ENCODE measurements at regions not wholly inside any gene's neighbourhood (a gene's known extent, or its start where the extent isn't known, plus 50 kb on each side); places are given as distances from the start of the nearest gene placed in this dataset.

DNA sequence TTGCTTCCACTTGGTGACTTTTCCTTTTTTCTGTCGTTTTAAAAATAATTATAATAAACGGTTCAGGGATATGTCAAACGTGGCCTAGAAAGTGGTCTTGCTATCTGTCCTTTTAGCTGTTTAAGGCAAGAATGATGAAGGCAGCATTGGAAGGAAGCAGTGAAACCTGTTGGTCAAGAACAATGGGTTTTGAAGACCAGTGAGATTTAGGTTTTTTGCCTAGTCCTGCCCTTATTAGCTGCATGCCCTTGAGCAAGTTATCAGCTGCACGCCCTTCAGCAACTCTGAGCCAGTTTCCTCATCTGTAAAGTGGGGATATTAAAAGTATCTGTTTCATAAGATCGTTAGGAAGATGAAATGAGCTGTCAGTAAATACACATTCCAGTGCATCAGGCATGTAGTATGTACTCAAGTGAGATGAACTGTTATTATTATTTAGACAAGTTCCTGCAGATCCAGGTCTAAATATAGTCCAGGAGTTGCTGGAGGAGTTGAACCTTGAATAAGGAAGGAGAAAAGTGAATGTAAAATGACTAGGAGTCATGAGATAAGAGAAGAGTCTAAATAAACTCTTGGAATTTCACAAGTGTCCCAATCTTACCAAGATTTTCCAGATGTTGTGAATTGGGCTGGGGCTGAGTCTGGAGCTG lies 90.8 kb upstream of the HSD17B12 start:
- intact Hi-C loops (cut with DNase I), result no loop called here
- H3K4me1 ChIP-seq (ENCODE audit: control insufficient read depth in 1 of 2, insufficient read depth in 2 of 2, low read length in 2 of 2), result no peaks in the 10 kb centered on the region
- H3K27me3 ChIP-seq (ENCODE audit: control insufficient read depth in 1 of 2, insufficient read depth in 2 of 2, low read length in 1 of 2), result no peaks in the 10 kb centered on the region
- no peak overlapping the region for H3K27ac ChIP-seq (ENCODE audit: low read depth in 1 of 2, low read length in 2 of 2)
- WGBS, 2 donors, result 68 to 73% methylated on average over 5 of the region's 5 CpGs
- H3K36me3 ChIP-seq (ENCODE audit: control insufficient read depth in 1 of 2, insufficient read depth in 2 of 2, low read length in 1 of 2), result no peaks in the 10 kb centered on the region
- DNase-seq (no peak), ATAC-seq (ENCODE audit: low FRiP score) (no peak)
- no peak overlapping the region for H3K4me3 ChIP-seq (ENCODE audit: low read length in 2 of 2)
- peaks cover 1% of the 10 kb centered on the region for H3K9me3 ChIP-seq (ENCODE audit: control insufficient read depth, low read length)

DNA sequence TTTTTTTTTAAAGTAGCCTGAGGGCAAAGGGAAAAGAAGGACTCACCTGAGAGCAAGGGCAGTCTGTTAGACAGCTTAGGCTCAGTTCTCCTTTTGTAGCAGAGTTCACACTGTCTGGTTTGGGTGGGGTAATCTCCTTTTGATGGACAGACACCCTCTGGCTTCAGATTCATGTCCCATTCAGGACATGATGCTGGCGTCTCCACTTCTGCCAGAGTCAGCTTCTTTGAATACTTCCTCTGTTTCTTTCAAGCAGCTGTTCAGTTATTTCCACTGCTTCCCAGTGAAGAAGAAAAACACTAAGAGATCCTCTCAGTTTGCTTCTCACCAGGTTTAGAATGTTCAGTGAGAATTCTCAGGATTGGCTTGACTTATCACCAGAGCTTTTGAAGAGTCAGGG lies 79.0 kb upstream of the HSD17B12 start:
- intact Hi-C loops (cut with DNase I), result no loop called here
- ATAC-seq (ENCODE audit: low FRiP score), result no peak
- no peak overlapping the region for H3K4me3 ChIP-seq (ENCODE audit: low read length in 2 of 2)
- no peaks in the 10 kb centered on the region for H3K4me1 ChIP-seq (ENCODE audit: control insufficient read depth in 1 of 2, insufficient read depth in 2 of 2, low read length in 2 of 2)
- no peak overlapping the region for H3K27ac ChIP-seq (ENCODE audit: low read depth in 1 of 2, low read length in 2 of 2)
- H3K36me3 ChIP-seq (ENCODE audit: control insufficient read depth in 1 of 2, insufficient read depth in 2 of 2, low read length in 1 of 2), result no peaks in the 10 kb centered on the region
- peaks cover 2% of the 10 kb centered on the region for H3K9me3 ChIP-seq (ENCODE audit: control insufficient read depth, low read length)
- 26 to 36% methylated on average over 1 of the region's 1 CpG for WGBS, 2 donors
- H3K27me3 ChIP-seq (ENCODE audit: control insufficient read depth in 1 of 2, insufficient read depth in 2 of 2, low read length in 1 of 2), result peaks cover 0 to 3% of the 10 kb centered on the region in 2 donors
- DNase-seq, result no peak

DNA sequence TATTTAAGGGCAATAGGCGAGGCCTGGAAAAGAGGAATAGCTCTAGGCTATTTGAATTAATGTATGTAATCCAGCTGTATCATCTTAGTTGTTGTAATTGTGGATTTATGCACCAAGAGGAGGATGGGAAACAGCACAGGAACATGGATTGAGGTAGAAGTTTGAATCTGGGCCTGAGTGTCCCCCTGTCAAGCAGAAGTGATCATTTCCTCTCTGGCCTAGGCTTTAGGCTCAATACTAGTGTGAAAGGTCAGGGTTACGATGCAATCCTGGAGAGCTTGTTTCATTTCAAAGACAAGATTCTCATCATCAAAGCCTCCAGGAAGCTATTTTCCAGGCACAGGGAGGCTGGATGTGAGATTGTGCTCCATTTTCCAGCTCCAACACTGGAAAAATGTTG lies 77.9 kb upstream of the HSD17B12 start:
- intact Hi-C loops (cut with DNase I), result no loop called here
- H3K36me3 ChIP-seq (ENCODE audit: control insufficient read depth in 1 of 2, insufficient read depth in 2 of 2, low read length in 1 of 2), result no peaks in the 10 kb centered on the region
- 82 to 87% methylated on average over 2 of the region's 2 CpGs for WGBS, 2 donors
- DNase-seq, result no peak
- peaks cover 2% of the 10 kb centered on the region for H3K9me3 ChIP-seq (ENCODE audit: control insufficient read depth, low read length)
- no peak overlapping the region for H3K4me3 ChIP-seq (ENCODE audit: low read length in 2 of 2)
- no peak overlapping the region for H3K27ac ChIP-seq (ENCODE audit: low read depth in 1 of 2, low read length in 2 of 2)
- H3K27me3 ChIP-seq (ENCODE audit: control insufficient read depth in 1 of 2, insufficient read depth in 2 of 2, low read length in 1 of 2), result peaks cover 0 to 3% of the 10 kb centered on the region in 2 donors
- no peaks in the 10 kb centered on the region for H3K4me1 ChIP-seq (ENCODE audit: control insufficient read depth in 1 of 2, insufficient read depth in 2 of 2, low read length in 2 of 2)
- no peak for ATAC-seq (ENCODE audit: low FRiP score)

DNA sequence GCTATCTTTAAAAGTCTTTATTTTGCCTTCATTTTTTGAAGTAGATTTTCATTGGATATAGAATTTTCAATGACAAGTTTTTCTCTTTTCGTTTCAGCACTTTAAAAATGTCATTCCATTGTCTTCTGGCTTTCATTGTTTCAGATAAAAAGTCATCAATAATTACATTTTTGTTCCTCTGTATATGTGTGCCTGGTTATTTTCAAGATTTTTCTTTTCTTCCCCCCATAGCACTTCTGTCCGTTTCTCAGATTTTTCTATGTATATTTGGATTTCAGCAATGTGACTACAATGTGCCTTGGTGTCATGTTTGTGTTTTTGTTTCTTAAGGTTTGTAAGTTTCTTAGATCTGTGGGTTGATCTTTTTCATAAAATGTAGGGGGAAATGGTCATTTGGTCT lies 66.3 kb upstream of the HSD17B12 start:
- 76 to 82% methylated on average over 2 of the region's 2 CpGs for WGBS, 2 donors

DNA sequence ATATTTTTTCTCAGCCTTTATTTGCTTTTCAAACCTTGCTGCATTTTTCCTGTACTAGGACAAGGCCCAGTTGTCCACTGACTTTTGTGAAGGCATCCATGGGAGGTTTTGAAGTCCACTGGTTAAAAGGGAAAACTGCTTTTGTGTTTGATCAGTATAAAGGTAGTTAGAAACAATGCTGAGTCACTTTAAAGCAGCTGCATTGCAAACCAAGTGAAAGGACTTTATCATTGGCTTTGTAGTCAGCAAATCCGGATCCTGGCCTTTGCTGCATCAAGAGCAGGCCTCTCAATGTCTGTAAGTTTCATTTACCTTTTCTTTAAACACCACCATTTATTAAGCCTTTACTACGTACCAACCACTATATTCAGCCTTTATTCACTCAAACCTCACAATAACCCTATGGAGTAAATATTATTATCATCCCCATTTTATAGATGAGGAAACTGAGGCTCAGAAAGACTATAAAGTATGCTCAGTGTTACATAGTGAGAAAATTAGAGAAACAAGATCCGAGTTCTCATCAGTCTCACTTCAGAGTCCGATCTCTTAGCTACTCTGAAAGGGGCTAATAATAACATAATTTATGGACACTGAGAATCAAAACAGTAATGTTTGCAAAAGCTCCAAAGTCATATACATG lies 60.6 kb upstream of the HSD17B12 start:
- Histone ChIP-seq H3K4me3 (ENCODE audit: low read length in 2 of 2) (no peak overlapping the region), H3K27ac (ENCODE audit: low read depth in 1 of 2, low read length in 2 of 2) (no peak overlapping the region), H3K36me3 (ENCODE audit: control insufficient read depth in 1 of 2, insufficient read depth in 2 of 2, low read length in 1 of 2) (no peaks in the 10 kb centered on the region), H3K27me3 (ENCODE audit: control insufficient read depth in 1 of 2, insufficient read depth in 2 of 2, low read length in 1 of 2) (no peaks in the 10 kb centered on the region), H3K9me3 (ENCODE audit: control insufficient read depth, low read length) (peaks cover 2% of the 10 kb centered on the region), H3K4me1 (ENCODE audit: control insufficient read depth in 1 of 2, insufficient read depth in 2 of 2, low read length in 2 of 2) (no peaks in the 10 kb centered on the region)
- ATAC-seq (ENCODE audit: low FRiP score), result no peak
- intact Hi-C loops (cut with DNase I), result no loop called here
- WGBS, 2 donors, result 79 to 86% methylated on average over 4 of the region's 4 CpGs
- DNase-seq, result no peak

More for the DNA sequence above, 66.3 kb upstream of the HSD17B12 start:
- peaks cover 0 to 1% of the 10 kb centered on the region in 2 donors for H3K27me3 ChIP-seq (ENCODE audit: control insufficient read depth in 1 of 2, insufficient read depth in 2 of 2, low read length in 1 of 2)
- H3K4me3 ChIP-seq (ENCODE audit: low read length in 2 of 2), result no peak overlapping the region
- ATAC-seq (ENCODE audit: low FRiP score) (no peak), DNase-seq (no peak)
- H3K27ac ChIP-seq (ENCODE audit: low read depth in 1 of 2, low read length in 2 of 2), result no peak overlapping the region
- intact Hi-C loops (cut with DNase I), result no loop called here
- H3K9me3 ChIP-seq (ENCODE audit: control insufficient read depth, low read length), result peaks cover 4% of the 10 kb centered on the region
- H3K36me3 ChIP-seq (ENCODE audit: control insufficient read depth in 1 of 2, insufficient read depth in 2 of 2, low read length in 1 of 2), result no peaks in the 10 kb centered on the region
- no peaks in the 10 kb centered on the region for H3K4me1 ChIP-seq (ENCODE audit: control insufficient read depth in 1 of 2, insufficient read depth in 2 of 2, low read length in 2 of 2)

DNA sequence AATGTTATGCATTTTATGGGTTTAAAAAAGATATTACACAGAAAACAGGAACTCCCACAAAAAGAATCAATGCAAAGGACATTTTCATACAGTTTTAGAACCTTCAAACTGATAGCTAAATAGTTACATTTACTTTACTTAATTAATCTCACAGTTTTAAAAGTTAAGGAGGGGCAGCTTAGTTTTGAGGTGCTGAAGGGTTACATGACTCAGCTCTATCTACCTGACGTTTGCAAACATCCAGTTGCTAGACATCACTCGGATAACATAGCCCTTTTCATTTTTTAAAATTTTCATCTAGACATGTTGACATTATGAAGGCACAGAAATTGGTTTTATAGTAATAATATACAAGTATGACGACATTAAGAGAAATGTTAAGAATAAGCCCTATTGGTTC lies 53.7 kb upstream of the HSD17B12 start:
- Histone ChIP-seq H3K9me3 (ENCODE audit: control insufficient read depth, low read length) (no peaks in the 10 kb centered on the region), H3K4me3 (ENCODE audit: low read length in 2 of 2) (no peak overlapping the region), H3K36me3 (ENCODE audit: control insufficient read depth in 1 of 2, insufficient read depth in 2 of 2, low read length in 1 of 2) (no peaks in the 10 kb centered on the region), H3K27me3 (ENCODE audit: control insufficient read depth in 1 of 2, insufficient read depth in 2 of 2, low read length in 1 of 2) (no peaks in the 10 kb centered on the region), H3K4me1 (ENCODE audit: control insufficient read depth in 1 of 2, insufficient read depth in 2 of 2, low read length in 2 of 2) (no peaks in the 10 kb centered on the region), H3K27ac (ENCODE audit: low read depth in 1 of 2, low read length in 2 of 2) (no peak overlapping the region)
- intact Hi-C loops (cut with DNase I), result no loop called here
- ATAC-seq (ENCODE audit: low FRiP score) (no peak), DNase-seq (no peak)
- WGBS, 2 donors, result 49 to 56% methylated on average over 3 of the region's 3 CpGs

Small RNA genes lying in the stretch of these regions (microRNA-seq; reads per million reads assigned to microRNA genes)
- gene MIR129-2, result 0 to 1.2 reads per million in 2 donors
- gene MIR670, result 0 reads per million in 2 donors
